ENCODE measurements at regions not wholly inside any gene's neighbourhood (a gene's known extent, or its start where the extent isn't known, plus 50 kb on each side); places are given as distances from the start of the nearest gene placed in this dataset.

GRCh38 chr1:213374369-213374768 is 323.3 kb downstream of the RPS6KC1 start:
- DNase-seq (ENCODE audit: low read depth, low spot score), result no peak

GRCh38 chr1:213375002-213375401 is 324.0 kb downstream of the RPS6KC1 start:
- no peak for DNase-seq (ENCODE audit: low read depth, low spot score)

GRCh38 chr1:213376862-213377372 is 325.9 kb downstream of the RPS6KC1 start:
- no peak for DNase-seq (ENCODE audit: low read depth, low spot score)

GRCh38 chr1:213380865-213381264 is 329.8 kb downstream of the RPS6KC1 start:
- DNase-seq (ENCODE audit: low read depth, low spot score), result no peak

GRCh38 chr1:213381572-213382084 is 330.6 kb downstream of the RPS6KC1 start:
- DNase-seq (ENCODE audit: low read depth, low spot score), result no peak

GRCh38 chr1:213383465-213383864 is 332.4 kb downstream of the RPS6KC1 start:
- no peak for DNase-seq (ENCODE audit: low read depth, low spot score)

GRCh38 chr1:213385201-213385600 is 334.2 kb downstream of the RPS6KC1 start:
- DNase-seq (ENCODE audit: low read depth, low spot score), result no peak

- DNase-seq (ENCODE audit: low read depth, low spot score), result no peak
Measured at GRCh38 chr1:213385806-213386324, 334.8 kb downstream of the RPS6KC1 start.

- no peak for DNase-seq (ENCODE audit: low read depth, low spot score)
Measured at GRCh38 chr1:213387380-213388015, 336.5 kb downstream of the RPS6KC1 start.

GRCh38 chr1:213388199-213388598 is 337.2 kb downstream of the RPS6KC1 start:
- DNase-seq (ENCODE audit: low read depth, low spot score), result no peak

- DNase-seq (ENCODE audit: low read depth, low spot score), result no peak
Measured at GRCh38 chr1:213389061-213389581, 338.1 kb downstream of the RPS6KC1 start.

GRCh38 chr1:213391445-213391844 is 340.4 kb downstream of the RPS6KC1 start:
- no peak for DNase-seq (ENCODE audit: low read depth, low spot score)

GRCh38 chr1:213393860-213394259 is 342.8 kb downstream of the RPS6KC1 start:
- DNase-seq (ENCODE audit: low read depth, low spot score), result no peak

GRCh38 chr1:213394837-213395236 is 343.8 kb downstream of the RPS6KC1 start:
- DNase-seq (ENCODE audit: low read depth, low spot score), result no peak

GRCh38 chr1:213397638-213398037 is 346.6 kb downstream of the RPS6KC1 start:
- no peak for DNase-seq (ENCODE audit: low read depth, low spot score)

- DNase-seq (ENCODE audit: low read depth, low spot score), result no peak
Measured at GRCh38 chr1:213399695-213400094, 348.7 kb downstream of the RPS6KC1 start.

GRCh38 chr1:213409208-213409631 is 358.2 kb downstream of the RPS6KC1 start:
- no peak for DNase-seq (ENCODE audit: low read depth, low spot score)

- DNase-seq (ENCODE audit: low read depth, low spot score), result no peak
Measured at GRCh38 chr1:213409971-213410370, 358.9 kb downstream of the RPS6KC1 start.

- no peak for DNase-seq (ENCODE audit: low read depth, low spot score)
Measured at GRCh38 chr1:213414346-213414745, 363.3 kb downstream of the RPS6KC1 start.

GRCh38 chr1:213414911-213415310 is 363.9 kb downstream of the RPS6KC1 start:
- DNase-seq (ENCODE audit: low read depth, low spot score), result no peak

GRCh38 chr1:213415691-213416380 is 364.8 kb downstream of the RPS6KC1 start:
- DNase-seq (ENCODE audit: low read depth, low spot score), result no peak

GRCh38 chr1:213416461-213417224 is 365.6 kb downstream of the RPS6KC1 start:
- no peak for DNase-seq (ENCODE audit: low read depth, low spot score)

Data from brain pericyte (primary cell).